Non-pigmented ciliary epithelial cell (primary cell): ENCODE measurements at regions not wholly inside any gene's neighbourhood (a gene's known extent, or its start where the extent isn't known, plus 50 kb on each side); places are given as distances from the start of the nearest gene placed in this dataset.
"Not testable (repeated sequence)": the region's sequence is repeated elsewhere in the genome, so short reads cannot be mapped to it uniquely, and the experiment has no call there.

Source experiments
- DNase-seq: peaks from one replicate; pipeline ENCODE4 v3.0.0-alpha.2; 2010; ENCODE audit warnings: low read depth

- DNase-seq: no peak
Observed at GRCh38 chr2:190150413-190150812, 87.9 kb upstream of the MSTN start.

GRCh38 chr2:190149908-190150307 lies 87.4 kb upstream of the MSTN start:
- DNase-seq: no peak

- DNase-seq: no peak
Observed at GRCh38 chr2:190149200-190149599, 86.7 kb upstream of the MSTN start.

GRCh38 chr2:190146109-190146508 lies 83.6 kb upstream of the MSTN start:
- not testable (repeated sequence) for DNase-seq

- not testable (repeated sequence) for DNase-seq
Observed at GRCh38 chr2:190140474-190140873, 77.9 kb upstream of the MSTN start.

GRCh38 chr2:190139371-190139770 lies 76.8 kb upstream of the MSTN start:
- DNase-seq: no peak

- DNase-seq: no peak
Observed at GRCh38 chr2:190138032-190138431, 75.5 kb upstream of the MSTN start.

GRCh38 chr2:190137561-190137960 lies 75.0 kb upstream of the MSTN start:
- no peak for DNase-seq

- no peak for DNase-seq
Observed at GRCh38 chr2:190136825-190137224, 74.3 kb upstream of the MSTN start.

GRCh38 chr2:190136259-190136658 lies 73.7 kb upstream of the MSTN start:
- DNase-seq: no peak

- DNase-seq: no peak
Observed at GRCh38 chr2:190129421-190130199, 67.1 kb upstream of the MSTN start.

GRCh38 chr2:190127651-190128050 lies 65.1 kb upstream of the MSTN start:
- no peak for DNase-seq

- DNase-seq: no peak
Observed at GRCh38 chr2:190126798-190127197, 64.3 kb upstream of the MSTN start.

GRCh38 chr2:190123956-190124355 lies 61.4 kb upstream of the MSTN start:
- peak; percentile 52 for DNase-seq

GRCh38 chr2:190121971-190122370 lies 59.4 kb upstream of the MSTN start:
- DNase-seq: no peak

GRCh38 chr2:190121305-190121704 lies 58.8 kb upstream of the MSTN start:
- no peak for DNase-seq

- no peak for DNase-seq
Observed at GRCh38 chr2:190119923-190120590, 57.5 kb upstream of the MSTN start.

GRCh38 chr2:190119257-190119656 lies 56.7 kb upstream of the MSTN start:
- no peak for DNase-seq

- no peak for DNase-seq
Observed at GRCh38 chr2:190117305-190117704, 54.8 kb upstream of the MSTN start.

- DNase-seq: no peak
Observed at GRCh38 chr2:190113000-190113399, 50.5 kb upstream of the MSTN start.
